HG02642 (cell line): ENCODE measurements at regions not wholly inside any gene's neighbourhood (a gene's known extent, or its start where the extent isn't known, plus 50 kb on each side); places are given as distances from the start of the nearest gene placed in this dataset.

Source experiments
- ATAC-seq: cut with Tn5 transposase; IDR thresholded peaks from one replicate; pipeline ENCODE4 v1.9.1; 2021; ENCODE audit warnings: mild to moderate bottlenecking; ENCODE audit not compliant: unreplicated experiment, poor library complexity

- no peak for ATAC-seq
Measured at GRCh38 chr4:38308728-38309311, 348.6 kb downstream of the PTTG2 start.

GRCh38 chr4:38309471-38309870 is 349.3 kb downstream of the PTTG2 start:
- no peak for ATAC-seq

GRCh38 chr4:38310446-38311043 is 350.3 kb downstream of the PTTG2 start:
- ATAC-seq, result peak; percentile 92

GRCh38 chr4:38311495-38312126 is 351.4 kb downstream of the PTTG2 start:
- no peak for ATAC-seq

- no peak for ATAC-seq
Measured at GRCh38 chr4:38313175-38313574, 350.8 kb upstream of the KLF3 start.

GRCh38 chr4:38313999-38314561 is 349.9 kb upstream of the KLF3 start:
- ATAC-seq, result no peak

- no peak for ATAC-seq
Measured at GRCh38 chr4:38314663-38315062, 349.3 kb upstream of the KLF3 start.

GRCh38 chr4:38315286-38315685 is 348.7 kb upstream of the KLF3 start:
- no peak for ATAC-seq

GRCh38 chr4:38316045-38316444 is 348.0 kb upstream of the KLF3 start:
- ATAC-seq, result no peak

- no peak for ATAC-seq
Measured at GRCh38 chr4:38317041-38317674, 346.8 kb upstream of the KLF3 start.

- ATAC-seq, result peak; percentile 93
Measured at GRCh38 chr4:38318737-38319455, 345.1 kb upstream of the KLF3 start.

GRCh38 chr4:38319456-38320342 is 344.3 kb upstream of the KLF3 start:
- peak; percentile 52 for ATAC-seq

GRCh38 chr4:38320343-38320695 is 343.7 kb upstream of the KLF3 start:
- ATAC-seq, result no peak

GRCh38 chr4:38320833-38321232 is 343.2 kb upstream of the KLF3 start:
- no peak for ATAC-seq

GRCh38 chr4:38322714-38323113 is 341.3 kb upstream of the KLF3 start:
- ATAC-seq, result no peak

GRCh38 chr4:38323141-38323641 is 340.8 kb upstream of the KLF3 start:
- ATAC-seq, result no peak

GRCh38 chr4:38324861-38325628 is 339.0 kb upstream of the KLF3 start:
- no peak for ATAC-seq

GRCh38 chr4:38325629-38325913 is 338.4 kb upstream of the KLF3 start:
- no peak for ATAC-seq

- no peak for ATAC-seq
Measured at GRCh38 chr4:38326499-38326898, 337.5 kb upstream of the KLF3 start.
